PC-9 (cell line): ENCODE measurements at regions not wholly inside any gene's neighbourhood (a gene's known extent, or its start where the extent isn't known, plus 50 kb on each side); places are given as distances from the start of the nearest gene placed in this dataset.
"Not testable (repeated sequence)": the region's sequence is repeated elsewhere in the genome, so short reads cannot be mapped to it uniquely, and the experiment has no call there.

ENCODE experiments used
- BruUV-seq: library from RNA; stranded (reverse); fragments of 400-500 nt; replicated peaks from 2 replicates; lab custom pipeline; 2021; lab: Mats Ljungman, UMichigan
- CTCF ChIA-PET: fragments of 300-600 bp; sonication (Branson Sonifier 250); formaldehyde crosslinking; loops from one replicate; lab custom pipeline; 2022; ENCODE audit warnings: antibody characterized with exemption; lab: Charles Lee
- POLR2A ChIA-PET: fragments of 300-600 bp; sonication (Branson Sonifier 250); formaldehyde crosslinking; loops from one replicate; lab custom pipeline; 2022; ENCODE audit warnings: antibody characterized with exemption; ENCODE audit not compliant: unreplicated experiment; lab: Charles Lee
- DNase-seq, 2 experiments: peaks; one replicate each; pipeline versions ENCODE4 v3.0.0 to v3.0.0-alpha.2; 2015 to 2022; ENCODE audit warnings: mixed read lengths in 1 of 2
- H2AFZ ChIP-seq: fragments of 200-600 bp; sonication (generic); 2 replicates; pipeline ENCODE4 v1.8.1; 2017; ENCODE audit warnings: antibody characterized with exemption
- H3F3A ChIP-seq: fragments of 200-600 bp; sonication (generic); 2 replicates; pipeline ENCODE4 v1.8.1; 2017; ENCODE audit warnings: antibody characterized with exemption, mild to moderate bottlenecking, low read depth; ENCODE audit not compliant: insufficient read depth
- H3K27ac ChIP-seq: fragments of 200-600 bp; sonication (generic); 2 replicates; pipeline ENCODE4 v1.6.1; 2016; ENCODE audit warnings: mixed run types
- H3K27me3 ChIP-seq: fragments of 200-600 bp; sonication (generic); 2 replicates; pipeline ENCODE4 v1.6.1; 2016; ENCODE audit warnings: low read depth, mixed run types; ENCODE audit not compliant: insufficient read depth
- H3K36me3 ChIP-seq: fragments of 200-600 bp; sonication (generic); 2 replicates; pipeline ENCODE4 v1.6.1; 2016; ENCODE audit warnings: low read depth, mixed run types
- H3K4me1 ChIP-seq: fragments of 200-600 bp; sonication (generic); replicated peaks from 2 replicates; pipeline ENCODE4 v1.6.1; 2016; ENCODE audit warnings: mixed run types; ENCODE audit not compliant: insufficient read depth
- H3K4me2 ChIP-seq: fragments of 200-600 bp; sonication (generic); 2 replicates; pipeline ENCODE4 v1.6.1; 2017; ENCODE audit warnings: mixed run types
- H3K4me3 ChIP-seq: fragments of 200-600 bp; sonication (generic); 2 replicates; pipeline ENCODE4 v1.6.1; 2016; ENCODE audit warnings: mixed run types
- H3K79me2 ChIP-seq: fragments of 200-600 bp; sonication (generic); 2 replicates; pipeline ENCODE4 v1.6.1; 2017; ENCODE audit warnings: low read depth, mixed run types
- H3K9me2 ChIP-seq: fragments of 200-600 bp; sonication (generic); 2 replicates; pipeline ENCODE4 v1.8.1; 2017; ENCODE audit warnings: mild to moderate bottlenecking; ENCODE audit not compliant: insufficient read depth
- H3K9me3 ChIP-seq: fragments of 200-600 bp; sonication (generic); 2 replicates; pipeline ENCODE4 v1.8.1; 2016; ENCODE audit warnings: low read depth; ENCODE audit not compliant: insufficient read depth
- H4K20me1 ChIP-seq: fragments of 200-600 bp; sonication (generic); 2 replicates; pipeline ENCODE4 v1.8.1; 2017; ENCODE audit not compliant: insufficient read depth
- CTCF ChIP-seq: fragments of 200-600 bp; sonication (generic); conservative IDR thresholded peaks from 2 replicates; pipeline ENCODE4 v1.6.1; 2017; ENCODE audit warnings: mixed run types, antibody characterized with exemption, mild to moderate bottlenecking, moderate library complexity
- EZH2 ChIP-seq: fragments of 200-600 bp; sonication (generic); IDR thresholded peaks from 2 replicates; pipeline ENCODE4 v1.8.0; 2017; ENCODE audit warnings: antibody characterized with exemption, low read depth
- intact Hi-C: fragments of 100-400 bp; cut with micrococcal nuclease; formaldehyde crosslinking; loops from one replicate; pipeline ENCODE4 v1.10.0; 2022; ENCODE audit not compliant: unreplicated experiment

- no peak overlapping the region for H3K4me3 ChIP-seq
- H3K79me2 ChIP-seq, result no peaks in the 10 kb centered on the region
- no TSS peak for BruUV-seq
- H3K27me3 ChIP-seq, result no peaks in the 10 kb centered on the region
- TF ChIP-seq EZH2 (no peak), CTCF (no peak)
- H3K27ac ChIP-seq, result no peak overlapping the region
- no peak overlapping the region for H2AFZ ChIP-seq
- H4K20me1 ChIP-seq, result no peaks in the 10 kb centered on the region
- H3K4me1 ChIP-seq, result no peaks in the 10 kb centered on the region
- DNase-seq, result no peak
- no peak overlapping the region for H3K4me2 ChIP-seq
- no peaks in the 10 kb centered on the region for H3K9me2 ChIP-seq
- H3K9me3 ChIP-seq, result no peaks in the 10 kb centered on the region
- ChIA-PET CTCF (no interaction called here), POLR2A (no interaction called here)
- no peaks in the 10 kb centered on the region for H3F3A ChIP-seq
- H3K36me3 ChIP-seq, result no peaks in the 10 kb centered on the region
- intact Hi-C loops, result no loop called here
These were observed 55.2 kb upstream of the CHST3 start for GRCh38 chr10:71908998-71909397.

GRCh38 chr10:71905164-71905563 is 54.1 kb upstream of the PSAP start:
- no peak for TF ChIP-seq EZH2
- TF ChIP-seq CTCF, result no peak
- no peaks in the 10 kb centered on the region for H4K20me1 ChIP-seq
- no peak overlapping the region for H3K4me3 ChIP-seq
- H3K27ac ChIP-seq, result no peak overlapping the region
- H3K36me3 ChIP-seq, result no peaks in the 10 kb centered on the region
- no peaks in the 10 kb centered on the region for H3K9me2 ChIP-seq
- intact Hi-C loops, result no loop called here
- no peak overlapping the region for H3K4me2 ChIP-seq
- no peaks in the 10 kb centered on the region for H3K4me1 ChIP-seq
- no peaks in the 10 kb centered on the region for H3K79me2 ChIP-seq
- CTCF ChIA-PET, result interaction anchor here (0.6 kb wide), 2 partner anchors 78 to 231 kb away, joined by 3 to 4 read pairs; no protein-coding TSS in a partner anchor
- POLR2A ChIA-PET, result no interaction called here
- H3K27me3 ChIP-seq, result no peaks in the 10 kb centered on the region
- H3K9me3 ChIP-seq, result no peaks in the 10 kb centered on the region
- H3F3A ChIP-seq, result no peaks in the 10 kb centered on the region
- no TSS peak for BruUV-seq
- DNase-seq, result no peak
- H2AFZ ChIP-seq, result no peak overlapping the region

GRCh38 chr10:71903636-71904250 is 52.7 kb upstream of the PSAP start:
- H2AFZ ChIP-seq, H3K36me3 ChIP-seq, H4K20me1 ChIP-seq, BruUV-seq, H3K4me1 ChIP-seq, H3F3A ChIP-seq, H3K4me2 ChIP-seq, H3K79me2 ChIP-seq, DNase-seq, H3K27me3 ChIP-seq, intact Hi-C loops, H3K4me3 ChIP-seq, H3K9me2 ChIP-seq, H3K9me3 ChIP-seq, H3K27ac ChIP-seq: not testable (repeated sequence)
- POLR2A ChIA-PET, result interaction anchor here (0.7 kb wide), 1 partner anchor 570 kb away, joined by 3 read pairs; no protein-coding TSS in a partner anchor
- CTCF ChIA-PET, result interaction anchor here (0.6 to 0.7 kb wide), 3 partner anchors 144 to 1157 kb away, joined by 3 to 5 read pairs (median 3); no protein-coding TSS in a partner anchor

- Histone ChIP-seq H3K27me3 (no peaks in the 10 kb centered on the region), H3K4me2 (no peak overlapping the region), H3K4me3 (no peak overlapping the region), H3K79me2 (no peaks in the 10 kb centered on the region), H3K36me3 (no peaks in the 10 kb centered on the region), H3K9me3 (no peaks in the 10 kb centered on the region), H3K4me1 (no peaks in the 10 kb centered on the region), H2AFZ (no peak overlapping the region), H3F3A (no peaks in the 10 kb centered on the region), H3K27ac (no peak overlapping the region), H3K9me2 (no peaks in the 10 kb centered on the region), H4K20me1 (no peaks in the 10 kb centered on the region)
- ChIA-PET CTCF (interaction anchor here (1.1 kb wide), 1 partner anchor 52 kb away, joined by 3 read pairs; no protein-coding TSS in a partner anchor), POLR2A (no interaction called here)
- intact Hi-C loops, result no loop called here
- DNase-seq, result no peak
- TF ChIP-seq EZH2, result no peak
- no TSS peak for BruUV-seq
These were observed 51.3 kb upstream of the PSAP start for GRCh38 chr10:71902351-71902750.
